ENCODE measurements at regions not wholly inside any gene's neighbourhood (a gene's known extent, or its start where the extent isn't known, plus 50 kb on each side); places are given as distances from the start of the nearest gene placed in this dataset.

DNA sequence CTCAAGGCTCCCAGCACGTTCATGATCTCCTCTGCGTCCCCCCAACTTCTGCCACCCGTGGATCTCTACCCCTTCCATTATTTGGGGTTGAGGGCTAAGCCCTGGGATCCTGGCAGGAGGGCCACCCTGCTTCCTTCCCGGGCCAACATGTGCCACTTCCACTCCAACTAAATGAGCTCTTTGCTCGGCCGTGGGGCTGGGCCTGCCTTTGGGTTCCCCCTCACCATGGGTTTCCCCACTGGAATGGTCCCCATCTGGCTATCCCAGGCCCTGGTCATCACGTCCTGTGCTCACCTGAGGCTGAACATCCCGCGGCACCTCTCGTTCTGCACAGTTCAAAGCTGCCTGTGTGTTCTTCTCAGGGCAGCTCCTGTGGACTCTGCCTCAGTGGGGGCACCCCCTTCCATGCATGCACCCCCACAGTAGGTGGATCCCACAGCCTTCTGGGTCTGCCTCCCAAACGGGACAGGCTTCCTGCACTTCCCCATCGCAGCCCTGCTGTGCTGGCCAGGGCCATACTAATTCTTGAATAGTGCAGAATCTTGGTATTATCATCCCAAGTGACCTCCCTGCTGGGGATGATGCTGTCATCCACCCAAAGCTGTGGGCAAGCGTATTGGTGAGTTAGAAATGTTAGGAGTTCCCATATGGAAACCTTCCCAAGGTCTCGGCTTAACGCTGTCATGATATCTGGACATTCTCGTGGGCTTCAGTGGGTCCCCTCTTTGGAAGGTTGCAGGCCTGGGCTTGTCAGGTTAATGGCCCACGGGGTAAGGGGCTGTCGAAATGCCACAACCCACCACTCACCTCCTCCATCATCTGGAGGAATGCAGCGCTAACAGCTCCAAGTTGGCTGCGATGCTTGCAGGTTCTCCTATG lies 150.5 kb upstream of the TWIST2 start:
- ChIA-PET CTCF (interaction anchor here (0.7 to 2.1 kb wide), 3 partner anchors 8 to 17 kb away, joined by 3 to 4 read pairs (median 3); no protein-coding TSS in a partner anchor), POLR2A (interaction anchor here (0.8 kb wide), 1 partner anchor 31 kb away, joined by 3 read pairs; no protein-coding TSS in a partner anchor)
- H3K4me3 ChIP-seq (ENCODE audit: low read depth, low read length): no peak overlapping the region
- DNase-seq (ENCODE audit: low read depth, low spot score): no peak
- TF ChIP-seq, protein P1, sequence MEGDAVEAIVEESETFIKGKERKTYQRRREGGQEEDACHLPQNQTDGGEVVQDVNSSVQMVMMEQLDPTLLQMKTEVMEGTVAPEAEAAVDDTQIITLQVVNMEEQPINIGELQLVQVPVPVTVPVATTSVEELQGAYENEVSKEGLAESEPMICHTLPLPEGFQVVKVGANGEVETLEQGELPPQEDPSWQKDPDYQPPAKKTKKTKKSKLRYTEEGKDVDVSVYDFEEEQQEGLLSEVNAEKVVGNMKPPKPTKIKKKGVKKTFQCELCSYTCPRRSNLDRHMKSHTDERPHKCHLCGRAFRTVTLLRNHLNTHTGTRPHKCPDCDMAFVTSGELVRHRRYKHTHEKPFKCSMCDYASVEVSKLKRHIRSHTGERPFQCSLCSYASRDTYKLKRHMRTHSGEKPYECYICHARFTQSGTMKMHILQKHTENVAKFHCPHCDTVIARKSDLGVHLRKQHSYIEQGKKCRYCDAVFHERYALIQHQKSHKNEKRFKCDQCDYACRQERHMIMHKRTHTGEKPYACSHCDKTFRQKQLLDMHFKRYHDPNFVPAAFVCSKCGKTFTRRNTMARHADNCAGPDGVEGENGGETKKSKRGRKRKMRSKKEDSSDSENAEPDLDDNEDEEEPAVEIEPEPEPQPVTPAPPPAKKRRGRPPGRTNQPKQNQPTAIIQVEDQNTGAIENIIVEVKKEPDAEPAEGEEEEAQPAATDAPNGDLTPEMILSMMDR (IDR thresholded peaks at IDR 0.05; ENCODE audit: insufficient read depth, low read length, missing control alignments): no peak

DNA sequence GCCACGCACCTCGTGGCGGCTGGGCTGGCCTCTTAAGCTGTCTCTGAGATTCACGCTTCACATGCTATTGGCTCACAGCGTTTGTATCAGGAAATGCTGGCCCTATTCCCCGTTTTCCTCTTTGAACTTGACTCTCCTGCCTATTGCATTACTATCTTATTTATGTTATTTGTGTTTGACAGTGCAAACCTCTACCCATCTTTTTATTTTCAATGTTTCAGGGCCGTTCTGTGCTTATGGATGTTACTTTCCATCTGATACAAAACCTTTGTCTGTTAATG lies 149.9 kb upstream of the TWIST2 start:
- POLR2A ChIA-PET: no interaction called here
- TF ChIP-seq, protein P1 (IDR thresholded peaks at IDR 0.05; ENCODE audit: insufficient read depth, low read length, missing control alignments): no peak
- DNase-seq (ENCODE audit: low read depth, low spot score): no peak
- CTCF ChIA-PET: interaction anchor here (0.7 kb wide), 1 partner anchor 16 kb away, joined by 3 read pairs; no protein-coding TSS in a partner anchor
- no peak overlapping the region for H3K4me3 ChIP-seq (ENCODE audit: low read depth, low read length)

DNA sequence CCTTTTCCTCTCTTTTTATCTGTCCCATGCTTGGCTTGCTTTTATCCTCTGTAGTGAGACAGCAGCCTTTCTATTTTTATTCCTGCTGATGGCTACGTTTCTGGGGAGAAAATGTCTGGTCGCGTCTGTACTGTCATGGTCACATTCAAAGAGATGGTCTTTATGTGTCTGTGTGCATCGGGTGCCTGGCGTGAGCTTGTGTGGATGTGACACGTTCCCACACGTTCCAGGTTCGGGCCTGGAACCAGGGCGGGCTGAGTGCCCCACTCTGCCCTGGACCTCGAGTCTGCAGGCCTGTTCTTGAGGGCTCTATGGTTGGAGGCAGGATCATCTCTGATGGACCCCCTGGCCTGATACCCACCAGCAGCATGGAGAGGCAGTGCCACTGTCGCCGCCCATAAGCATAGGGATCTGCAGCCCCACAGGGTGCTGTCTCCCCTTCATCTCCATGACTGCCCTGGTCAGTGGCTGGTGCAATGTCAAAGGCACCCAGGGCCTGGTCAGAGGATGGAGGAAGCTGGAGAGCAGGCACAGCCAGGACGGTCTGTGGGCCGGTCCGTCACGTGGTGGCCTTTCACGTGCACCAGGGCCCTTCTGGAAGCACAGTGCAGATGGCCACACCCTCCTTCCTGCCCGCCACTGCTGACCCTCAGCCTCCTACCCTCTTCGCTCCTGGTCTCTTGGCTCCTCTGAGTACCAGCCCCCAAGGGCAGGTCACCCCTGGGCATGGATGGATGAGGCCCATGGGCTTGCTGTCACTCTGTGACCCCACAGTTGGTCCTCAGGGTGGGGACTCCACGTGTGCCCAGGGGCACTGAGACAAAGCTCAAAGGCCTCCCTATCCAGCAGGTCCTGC lies 149.2 kb upstream of the TWIST2 start:
- ChIA-PET CTCF (interaction anchor here (1.0 kb wide), 1 partner anchor 87 kb away, joined by 3 read pairs; no protein-coding TSS in a partner anchor), POLR2A (no interaction called here)
- TF ChIP-seq, protein P1 (IDR thresholded peaks at IDR 0.05; ENCODE audit: insufficient read depth, low read length, missing control alignments): no peak
- no peak overlapping the region for H3K4me3 ChIP-seq (ENCODE audit: low read depth, low read length)
- DNase-seq (ENCODE audit: low read depth, low spot score): no peak

DNA sequence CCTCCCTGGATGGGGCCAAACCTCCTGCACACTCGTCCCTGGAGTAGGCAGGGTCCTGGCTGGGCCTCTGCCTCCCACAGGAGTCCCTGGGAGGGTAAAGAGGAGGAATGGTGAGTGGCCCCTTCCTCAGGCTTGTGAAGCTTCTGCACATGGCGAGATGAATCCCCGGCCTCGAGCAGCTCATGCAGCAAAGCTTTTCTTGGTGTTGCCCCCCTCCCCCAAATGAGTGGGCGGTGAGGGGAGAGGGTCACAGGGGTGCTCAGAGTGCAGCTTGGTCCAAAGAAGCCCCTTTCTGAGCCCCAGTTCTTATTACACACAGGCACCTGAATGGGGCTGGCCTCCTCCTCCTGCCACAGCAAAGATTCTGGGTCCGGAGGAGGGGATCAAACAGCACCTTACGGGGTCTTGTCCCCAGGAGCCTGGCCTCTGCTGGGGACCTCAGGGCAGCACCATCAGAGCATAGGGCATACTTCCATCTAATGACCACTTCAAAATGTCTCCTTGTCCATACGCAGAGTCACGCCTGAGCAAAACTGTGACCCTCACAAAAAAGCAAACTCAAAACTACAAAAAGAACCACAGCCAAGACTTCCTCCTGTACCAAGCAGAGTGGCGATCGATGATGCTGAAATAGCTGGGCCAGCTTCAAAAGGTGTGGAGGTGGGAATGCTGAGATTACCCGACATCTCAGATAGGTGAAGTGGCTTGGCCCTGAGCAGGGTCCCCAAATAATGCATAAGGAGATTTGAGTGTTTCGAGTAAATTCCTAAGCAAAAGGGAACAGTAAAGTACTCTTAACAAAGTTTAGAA lies 148.4 kb upstream of the TWIST2 start:
- TF ChIP-seq, protein P1 (IDR thresholded peaks at IDR 0.05; ENCODE audit: insufficient read depth, low read length, missing control alignments): no peak
- POLR2A ChIA-PET: no interaction called here
- CTCF ChIA-PET: interaction anchor here (1.0 kb wide), 1 partner anchor 86 kb away, joined by 3 read pairs; no protein-coding TSS in a partner anchor
- DNase-seq (ENCODE audit: low read depth, low spot score): no peak
- H3K4me3 ChIP-seq (ENCODE audit: low read depth, low read length): no peak overlapping the region

DNA sequence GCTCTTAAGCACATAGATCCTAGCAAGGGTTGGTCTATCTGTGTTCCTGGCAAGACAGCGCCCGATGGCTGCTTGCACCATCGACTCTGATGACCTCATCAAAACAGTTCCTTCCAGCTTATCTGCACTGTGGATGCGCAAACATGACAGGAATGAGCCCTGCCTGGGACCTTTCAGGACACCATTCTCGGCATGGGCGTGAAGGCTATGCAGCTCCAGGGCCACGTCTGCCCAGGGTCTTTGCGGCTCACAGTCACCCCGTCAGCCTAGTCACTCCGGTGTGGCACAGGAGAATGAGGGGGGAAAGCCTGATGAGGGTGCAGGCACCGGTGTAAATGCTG lies 147.8 kb upstream of the TWIST2 start:
- DNase-seq (ENCODE audit: low read depth, low spot score): no peak
- POLR2A ChIA-PET: no interaction called here
- H3K4me3 ChIP-seq (ENCODE audit: low read depth, low read length): no peak overlapping the region
- TF ChIP-seq, protein P1 (IDR thresholded peaks at IDR 0.05; ENCODE audit: insufficient read depth, low read length, missing control alignments): no peak
- CTCF ChIA-PET: no interaction called here
